ENCODE measurements at regions not wholly inside any gene's neighbourhood (a gene's known extent, or its start where the extent isn't known, plus 50 kb on each side); places are given as distances from the start of the nearest gene placed in this dataset.

DNA sequence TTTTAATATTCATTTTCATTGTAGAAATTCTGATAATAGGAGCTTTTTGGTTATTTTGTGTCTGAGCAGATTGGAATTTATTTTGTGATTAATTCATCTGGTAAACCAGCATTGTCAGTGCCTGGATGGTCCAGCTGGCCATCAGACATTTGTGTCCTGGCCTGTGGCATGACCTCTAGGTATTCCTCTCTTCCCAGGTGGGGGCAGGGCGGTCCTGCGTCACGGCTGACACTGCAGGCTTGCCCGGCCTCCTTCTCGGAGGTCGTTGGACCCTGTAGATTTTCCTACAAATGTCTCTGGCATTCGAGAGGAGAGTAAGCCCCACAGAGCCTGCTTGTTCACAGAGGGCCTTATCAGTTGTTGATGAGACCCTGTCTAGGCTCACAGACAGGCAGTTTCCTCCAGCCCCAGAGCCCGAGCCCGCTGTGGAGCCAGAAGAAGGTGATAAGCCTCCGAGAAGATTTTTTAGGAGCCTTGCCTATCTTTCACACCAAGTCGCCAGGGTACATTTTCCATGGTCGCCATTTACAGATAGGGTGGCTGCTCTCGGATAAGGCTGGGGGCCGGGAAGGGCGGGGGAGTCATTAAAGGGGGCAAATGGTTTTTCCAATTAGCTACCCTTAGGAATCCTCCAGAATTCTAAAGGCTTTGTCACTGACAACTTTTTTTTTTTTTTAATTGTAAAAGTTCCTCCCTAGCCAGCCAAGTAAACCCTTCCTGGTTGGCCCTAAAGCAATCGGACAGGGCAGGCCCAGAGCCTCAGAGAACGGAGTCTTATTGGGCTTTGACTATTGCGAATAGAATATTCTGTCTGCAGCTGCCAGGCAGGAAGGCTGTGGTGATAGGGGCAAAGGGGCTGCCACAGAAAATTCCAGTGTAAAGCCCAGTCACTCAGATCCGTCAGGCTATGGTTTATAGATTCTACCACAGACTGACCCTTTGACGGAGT lies 78.1 kb upstream of the TBX20 start:
- no peak for DNase-seq

DNA sequence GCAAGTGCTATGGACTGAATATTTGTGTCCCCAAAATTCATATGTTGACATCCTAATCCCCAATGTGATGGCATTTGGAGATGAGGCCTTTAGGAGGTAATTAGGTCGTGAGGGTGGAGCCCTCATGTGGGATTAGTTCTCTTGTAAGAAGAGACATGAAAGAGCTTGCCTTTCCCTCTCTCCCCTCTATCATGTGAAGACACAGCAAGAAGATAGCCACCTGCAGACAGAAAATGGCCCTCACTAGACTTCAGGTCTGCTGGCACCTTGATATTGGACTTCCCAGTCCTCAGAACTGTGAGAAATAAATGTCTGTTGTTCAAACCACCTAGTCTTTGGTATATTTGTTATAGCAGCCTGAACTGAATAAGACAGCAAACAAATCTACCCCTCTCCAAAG lies 75.1 kb upstream of the TBX20 start:
- no peak for DNase-seq

DNA sequence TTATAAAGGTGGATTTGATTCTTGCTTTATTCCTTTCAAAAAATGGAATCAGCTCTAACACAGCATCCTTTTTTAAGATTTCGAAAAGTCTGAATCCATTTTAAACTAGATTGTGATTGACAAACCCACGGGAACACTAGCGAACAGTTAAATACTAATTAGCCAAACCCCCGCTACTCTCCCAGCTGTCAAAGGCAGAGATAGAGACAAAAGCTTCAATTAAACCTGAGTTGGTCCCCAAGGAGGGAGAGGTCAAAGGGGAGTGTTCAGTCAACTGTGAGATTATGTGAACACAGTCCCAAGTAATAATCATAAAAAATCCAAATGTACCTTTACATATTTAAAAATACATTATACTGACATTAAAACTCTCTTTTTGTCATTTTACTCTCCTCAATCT lies 65.7 kb upstream of the TBX20 start:
- no peak for DNase-seq

DNA sequence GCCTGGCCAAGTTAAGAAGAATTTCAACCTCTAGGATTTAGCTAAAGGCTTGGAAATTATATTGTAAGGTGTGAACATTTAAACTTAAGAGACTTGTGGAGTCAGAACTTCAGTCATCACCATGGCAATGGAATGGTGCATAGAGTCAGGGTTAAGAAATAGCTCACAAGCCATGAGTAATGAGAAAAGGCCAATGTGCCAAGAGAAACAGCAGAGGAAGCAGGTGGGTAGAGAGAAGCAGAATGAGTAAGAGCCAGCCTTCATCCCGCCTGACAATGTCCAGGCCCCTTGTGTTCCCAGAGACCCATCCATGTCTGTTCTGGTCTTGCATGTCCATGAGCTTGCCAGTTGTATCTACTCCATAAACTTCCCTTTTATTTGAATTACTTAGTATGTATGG lies 62.6 kb upstream of the TBX20 start:
- DNase-seq, result no peak

DNA sequence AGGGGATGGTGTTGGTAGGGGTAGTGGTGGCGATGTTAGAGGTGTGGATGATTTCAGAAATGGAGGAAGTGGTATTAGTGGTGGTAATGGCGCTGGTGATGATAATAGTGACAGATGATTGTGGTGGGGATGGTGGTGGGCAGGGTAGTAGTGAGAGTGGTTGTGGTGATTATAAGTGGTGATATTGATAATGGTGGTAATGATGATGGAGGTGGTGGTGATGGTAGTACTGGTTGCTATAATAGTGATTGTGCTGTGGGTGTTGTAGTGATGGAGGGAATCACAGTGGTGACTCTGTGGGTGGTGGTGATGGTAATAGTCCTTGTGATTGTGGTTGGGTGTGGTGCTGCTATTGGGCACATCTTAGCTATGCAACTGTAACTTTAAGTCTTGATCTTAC lies 61.6 kb upstream of the TBX20 start:
- DNase-seq, result no peak

DNA sequence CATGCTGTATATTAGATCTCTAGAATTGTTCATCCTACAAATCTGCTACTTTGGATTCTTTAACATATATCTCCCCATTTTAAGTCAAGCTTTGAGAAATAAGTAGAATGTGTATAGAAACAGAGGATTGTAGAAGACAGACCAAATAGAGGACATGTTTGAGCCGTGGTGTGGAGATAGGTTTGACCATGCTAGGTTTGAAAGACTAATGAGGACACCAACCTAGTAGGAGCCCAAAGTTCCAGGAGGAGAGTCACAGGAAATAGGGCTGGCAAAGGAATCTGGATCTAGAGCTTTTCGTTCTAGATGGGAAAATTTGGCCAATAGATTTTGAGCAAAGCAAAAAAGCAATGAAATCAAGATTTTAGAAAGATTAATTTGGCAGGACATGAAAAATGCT lies 60.5 kb upstream of the TBX20 start:
- no peak for DNase-seq

DNA sequence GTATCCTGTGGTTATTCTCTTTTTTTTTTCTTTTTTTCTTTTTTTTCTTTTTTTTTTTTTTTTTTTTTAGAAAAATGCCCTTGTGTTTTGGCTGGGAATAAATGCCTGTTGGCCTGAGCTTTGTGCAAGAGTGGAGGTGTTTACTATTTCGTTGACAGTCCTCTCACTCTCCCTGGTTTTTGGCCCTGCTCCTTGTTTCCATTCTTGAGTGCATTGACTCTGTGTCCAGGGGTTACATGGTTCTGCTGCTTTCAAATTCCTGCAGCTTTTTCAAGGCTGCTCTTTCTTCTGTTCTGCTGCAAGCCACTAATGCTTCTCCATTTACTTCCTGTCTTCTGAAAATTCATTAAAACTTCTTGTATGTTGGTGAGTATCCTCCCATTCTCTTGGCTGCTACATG lies 59.7 kb upstream of the TBX20 start:
- no peak for DNase-seq

All from CD4-positive, alpha-beta T cell treated with Interleukin-15 for 1 hour (primary cell).